GM12878 (cell line): ENCODE measurements at regions not wholly inside any gene's neighbourhood (a gene's known extent, or its start where the extent isn't known, plus 50 kb on each side); places are given as distances from the start of the nearest gene placed in this dataset.

Experiments
- ATAC-seq: fragments of 200-7000 bp; cut with Tn5 transposase; 3 replicates; pipeline ENCODE4 v1.9.1; 2020; ENCODE audit warnings: mild to moderate bottlenecking, moderate library complexity
- BruUV-seq: library from RNA; stranded (reverse); fragments of 400-500 nt; replicated peaks from 2 replicates; lab custom pipeline; 2021; lab: Mats Ljungman, UMichigan
- CTCF ChIA-PET: fragments of 300-600 bp; sonication (Branson Sonifier 250); formaldehyde crosslinking; extraction: SDS; loops from one replicate; lab custom pipeline; 2021; ENCODE audit warnings: inconsistent platforms; lab: Yijun Ruan, JAX
- POLR2A ChIA-PET: fragments of 350-600 bp; formaldehyde crosslinking; extraction: SDS; loops from one replicate; lab custom pipeline; 2021; ENCODE audit warnings: inconsistent platforms; lab: Charles Lee
- RAD21 ChIA-PET: fragments of 300-600 bp; sonication (Branson Sonifier 250); formaldehyde crosslinking; loops from one replicate; lab custom pipeline; 2023; ENCODE audit warnings: antibody characterized with exemption; ENCODE audit not compliant: unreplicated experiment; lab: Charles Lee
- SMC1A ChIA-PET: fragments of 300-600 bp; sonication (Branson Sonifier 250); formaldehyde crosslinking; loops from one replicate; lab custom pipeline; 2023; ENCODE audit not compliant: unreplicated experiment, uncharacterized antibody; lab: Charles Lee
- DNase-seq: peaks from one replicate; pipeline ENCODE4 v3.0.0-alpha.2; 2011; ENCODE audit warnings: low read depth, low spot score
- FAIRE-seq: peaks from 3 replicates; lab custom pipeline; 2011; peaks lifted over from hg19 to GRCh38; lab: Jason Lieb, UNC
- H2AFZ ChIP-seq: 2 replicates; pipeline ENCODE4 v1.6.0; 2011; ENCODE audit warnings: low read depth, low read length, control low read depth; ENCODE audit not compliant: control insufficient read depth
- H3K27ac ChIP-seq: 2 replicates; pipeline ENCODE4 v1.5.1; 2011; ENCODE audit warnings: control low read depth; ENCODE audit not compliant: control insufficient read depth, insufficient read depth
- H3K27me3 ChIP-seq, 2 experiments: replicated peaks in 1 of 2; 2 replicates each; pipeline versions ENCODE4 v1.6.0 to v1.6.1; 2011; ENCODE audit warnings: low read length in 1 of 2; ENCODE audit not compliant: control insufficient read depth in 2 of 2, insufficient read depth in 2 of 2
- H3K36me3 ChIP-seq, 2 experiments: 2 replicates each; pipeline ENCODE4 v1.5.1; 2011; ENCODE audit warnings: low read length in 1 of 2; ENCODE audit not compliant: control insufficient read depth in 2 of 2, insufficient read depth in 2 of 2
- H3K4me1 ChIP-seq: 2 replicates; pipeline ENCODE4 v1.6.1; 2011; ENCODE audit warnings: mild to moderate bottlenecking, low read length, moderate library complexity, mixed read lengths; ENCODE audit not compliant: control insufficient read depth, insufficient read depth
- H3K4me2 ChIP-seq: 2 replicates; pipeline ENCODE4 v1.6.0; 2011; ENCODE audit warnings: control low read depth; ENCODE audit not compliant: control insufficient read depth, insufficient read depth
- H3K4me3 ChIP-seq: fragments of 200-600 bp; sonication (generic); 2 replicates; pipeline ENCODE4 v1.5.1; 2016
- H3K79me2 ChIP-seq: 2 replicates; pipeline ENCODE4 v1.6.0; 2011; ENCODE audit warnings: low read length; ENCODE audit not compliant: control insufficient read depth, insufficient read depth
- H3K9ac ChIP-seq: 2 replicates; pipeline ENCODE4 v1.8.0; 2011; ENCODE audit warnings: low read length, control low read depth, mixed read lengths; ENCODE audit not compliant: control insufficient read depth, insufficient read depth
- H3K9me3 ChIP-seq: replicated peaks from 3 replicates; pipeline ENCODE4 v1.5.1; 2011; ENCODE audit warnings: mild to moderate bottlenecking, low read length; ENCODE audit not compliant: control insufficient read depth, insufficient read depth
- H4K20me1 ChIP-seq: 2 replicates; pipeline ENCODE4 v1.6.0; 2011; ENCODE audit not compliant: control insufficient read depth, insufficient read depth
- BCL3 ChIP-seq: IDR thresholded peaks from 2 replicates; pipeline ENCODE4 v1.6.1; 2011; ENCODE audit warnings: borderline replicate concordance, low read depth, mild to moderate bottlenecking, moderate library complexity, low read length; ENCODE audit not compliant: insufficient read depth, poor library complexity, severe bottlenecking
- BHLHE40 ChIP-seq, 2 experiments: fragments of 450-650 bp in 1 of 2; IDR thresholded peaks; 2 replicates each; pipeline ENCODE4 v1.6.1; 2011 to 2017; ENCODE audit warnings: low read depth in 2 of 2, borderline replicate concordance in 1 of 2, improper control_type of control experiment in 1 of 2, low read length in 1 of 2, mild to moderate bottlenecking in 1 of 2
- CHD4 ChIP-seq: fragments of 200-600 bp; sonication (generic); IDR thresholded peaks from 2 replicates; pipeline ENCODE4 v1.6.1; 2016; ENCODE audit warnings: mild to moderate bottlenecking
- ETV6 ChIP-seq, 2 experiments: fragments of 450-650 bp in 1 of 2; IDR thresholded peaks in 1 of 2; conservative IDR thresholded peaks in 1 of 2; 2 replicates each; pipeline ENCODE4 v1.6.1; 2014; ENCODE audit warnings: antibody characterized with exemption in 1 of 2, borderline replicate concordance in 1 of 2, low read depth in 1 of 2, mild to moderate bottlenecking in 1 of 2, moderate library complexity in 1 of 2
- HSF1 ChIP-seq: fragments of 150-350 bp; IDR thresholded peaks from 2 replicates; pipeline ENCODE4 v1.6.1; 2014; ENCODE audit warnings: mild to moderate bottlenecking, low read depth, low read length
- MLLT1 ChIP-seq: fragments of 450-650 bp; IDR thresholded peaks from 2 replicates; pipeline ENCODE4 v1.6.1; 2016; ENCODE audit warnings: mild to moderate bottlenecking
- MTA3 ChIP-seq: IDR thresholded peaks from 2 replicates; pipeline ENCODE4 v1.6.1; 2012; ENCODE audit warnings: low read length, inconsistent platforms, borderline replicate concordance
- RAD51 ChIP-seq: fragments of 450-650 bp; IDR thresholded peaks from 2 replicates; pipeline ENCODE4 v1.6.1; 2016; ENCODE audit warnings: moderate library complexity, mild to moderate bottlenecking, inconsistent platforms
- SMARCA5 ChIP-seq: fragments of 450-650 bp; IDR thresholded peaks from 2 replicates; pipeline ENCODE4 v1.6.1; 2017; ENCODE audit warnings: mild to moderate bottlenecking
- SRF ChIP-seq, 2 experiments: IDR thresholded peaks; 2 replicates each; pipeline ENCODE4 v1.6.1; 2011; ENCODE audit warnings: low read depth in 2 of 2, low read length in 2 of 2, mild to moderate bottlenecking in 1 of 2, moderate library complexity in 1 of 2
- SUPT20H ChIP-seq: IDR thresholded peaks from 2 replicates; pipeline ENCODE4 v1.6.1; 2011; ENCODE audit warnings: low read depth, mild to moderate bottlenecking, low read length, moderate library complexity, borderline replicate concordance; ENCODE audit not compliant: control insufficient read depth
- ZBED1 ChIP-seq: IDR thresholded peaks from 2 replicates; pipeline ENCODE4 v1.6.1; 2016; ENCODE audit warnings: borderline replicate concordance
- ZZZ3 ChIP-seq: IDR thresholded peaks from 2 replicates; pipeline ENCODE4 v1.6.1; 2011; ENCODE audit warnings: low read depth; ENCODE audit not compliant: control insufficient read depth, insufficient read length
- WGBS: methylation state at CpG from one replicate; pipeline ENCODE4 v1.1.6; 2016; ENCODE audit warnings: low lambda C conversion rate; ENCODE audit not compliant: insufficient replicate concordance, insufficient coverage; ENCODE audit errors: missing lambda C conversion rate; 5-methylcytosine and 5-hydroxymethylcytosine counted together
- in situ Hi-C: fragments of 300-500 bp; cut with MboI; formaldehyde crosslinking; loops from 9 replicates; pipeline ENCODE4 v1.14.3; 2018; ENCODE audit warnings: mixed read lengths
- intact Hi-C: fragments of 100-400 bp; cut with micrococcal nuclease; formaldehyde crosslinking; loops from one replicate; pipeline ENCODE4 v1.14.2; 2022; ENCODE audit not compliant: unreplicated experiment

GRCh38 chr12:33313476-33313875 lies 126.1 kb downstream of the SYT10 start:
- ChIA-PET POLR2A (no interaction called here), CTCF (no interaction called here), RAD21 (no interaction called here), SMC1A (no interaction called here)
- Histone ChIP-seq H3K4me2 (no peak overlapping the region), H3K4me3 (no peak overlapping the region), H4K20me1 (no peaks in the 10 kb centered on the region), H2AFZ (no peak overlapping the region), H3K9me3 (no peaks in the 10 kb centered on the region), H3K9ac (no peak overlapping the region), H3K36me3 (no peaks in the 10 kb centered on the region), H3K27ac (no peak overlapping the region), H3K79me2 (no peaks in the 10 kb centered on the region), H3K4me1 (no peaks in the 10 kb centered on the region), H3K27me3 (no peaks in the 10 kb centered on the region)
- in situ Hi-C loops (no loop called here), intact Hi-C loops (no loop called here)
- TF ChIP-seq BCL3: no peak
- BruUV-seq: no TSS peak
- no peak for FAIRE-seq
- DNase-seq: no peak
- no peak for ATAC-seq

- Histone ChIP-seq H3K27ac (no peak overlapping the region), H3K4me1 (no peaks in the 10 kb centered on the region), H3K4me3 (no peak overlapping the region), H3K9me3 (no peaks in the 10 kb centered on the region), H4K20me1 (no peaks in the 10 kb centered on the region), H3K4me2 (no peak overlapping the region), H3K79me2 (no peaks in the 10 kb centered on the region), H2AFZ (no peak overlapping the region), H3K27me3 (no peaks in the 10 kb centered on the region), H3K9ac (no peak overlapping the region), H3K36me3 (no peaks in the 10 kb centered on the region)
- in situ Hi-C loops: no loop called here
- FAIRE-seq: no peak
- TF ChIP-seq SRF (IDR thresholded peaks at IDR 0.05; ENCODE audit: low read depth in 2 of 2, low read length in 2 of 2) (no peak), HSF1 (no peak), SMARCA5 (no peak), MTA3 (no peak), RAD51 (no peak), ZBED1 (no peak), SUPT20H (no peak), CHD4 (no peak), BHLHE40 (IDR thresholded peaks at IDR 0.05; ENCODE audit: borderline replicate concordance in 1 of 2, low read depth in 2 of 2, low read length in 1 of 2) (no peak), ZZZ3 (no peak), MLLT1 (no peak), ETV6 (conservative IDR thresholded peaks at IDR 0.05 in 1 of 2, IDR thresholded peaks at IDR 0.05 in 1 of 2; ENCODE audit: borderline replicate concordance in 1 of 2, low read depth in 1 of 2) (no peak)
- intact Hi-C loops: no loop called here
- RAD21 ChIA-PET: no interaction called here
- CTCF ChIA-PET: no interaction called here
- SMC1A ChIA-PET: no interaction called here
- BruUV-seq: no TSS peak
- POLR2A ChIA-PET: no interaction called here
- WGBS: 20% methylated on average over 4 of the region's 4 CpGs
- no peak for ATAC-seq
- no peak for DNase-seq
Observed at GRCh38 chr12:33310471-33310870, 129.1 kb downstream of the SYT10 start.
